Smooth muscle cell (in vitro differentiated cells): ENCODE measurements at regions not wholly inside any gene's neighbourhood (a gene's known extent, or its start where the extent isn't known, plus 50 kb on each side); places are given as distances from the start of the nearest gene placed in this dataset.

Source experiments
- DNase-seq: peaks from one replicate; lab custom pipeline; 2025; ENCODE audit not compliant: unreplicated experiment; lab: John Stamatoyannopoulos, UW
- H2AFZ ChIP-seq: fragments of 200-600 bp; sonication (generic); 2 replicates; pipeline ENCODE4 v1.6.0; 2016; ENCODE audit warnings: antibody characterized with exemption, low read depth, mild to moderate bottlenecking
- H3F3A ChIP-seq: fragments of 200-600 bp; sonication (generic); 2 replicates; pipeline ENCODE4 v1.6.0; 2017; ENCODE audit warnings: antibody characterized with exemption, low read depth
- H3K27ac ChIP-seq: fragments of 200-600 bp; sonication (generic); 2 replicates; pipeline ENCODE4 v1.5.1; 2016; ENCODE audit warnings: low read depth, mild to moderate bottlenecking
- H3K27me3 ChIP-seq: fragments of 200-600 bp; sonication (generic); 2 replicates; pipeline ENCODE4 v1.6.1; 2016; ENCODE audit warnings: low read depth, mild to moderate bottlenecking
- H3K36me3 ChIP-seq: fragments of 200-600 bp; sonication (generic); 2 replicates; pipeline ENCODE4 v1.5.1; 2016; ENCODE audit warnings: low read depth
- H3K4me1 ChIP-seq: fragments of 200-600 bp; sonication (generic); 2 replicates; pipeline ENCODE4 v1.5.1; 2016; ENCODE audit warnings: low read depth
- H3K4me2 ChIP-seq: fragments of 200-600 bp; sonication (generic); 2 replicates; pipeline ENCODE4 v1.6.0; 2016; ENCODE audit warnings: mild to moderate bottlenecking
- H3K4me3 ChIP-seq: fragments of 200-600 bp; sonication (generic); 2 replicates; pipeline ENCODE4 v1.5.1; 2016; ENCODE audit warnings: mild to moderate bottlenecking
- H3K79me2 ChIP-seq: fragments of 200-600 bp; sonication (generic); 2 replicates; pipeline ENCODE4 v1.6.0; 2016; ENCODE audit warnings: low read depth, mild to moderate bottlenecking
- H3K9ac ChIP-seq: fragments of 200-600 bp; sonication (generic); 2 replicates; pipeline ENCODE4 v1.6.0; 2016; ENCODE audit warnings: low read depth
- H3K9me3 ChIP-seq: fragments of 200-600 bp; sonication (generic); replicated peaks from 2 replicates; pipeline ENCODE4 v1.5.1; 2016; ENCODE audit warnings: low read depth
- H4K20me1 ChIP-seq: fragments of 200-600 bp; sonication (generic); 2 replicates; pipeline ENCODE4 v1.6.0; 2016; ENCODE audit warnings: low read depth
- CTCF ChIP-seq: fragments of 200-600 bp; sonication (generic); IDR thresholded peaks from 2 replicates; pipeline ENCODE4 v1.5.1; 2017; ENCODE audit warnings: borderline replicate concordance, mild to moderate bottlenecking, antibody characterized with exemption; ENCODE audit not compliant: insufficient read depth, poor library complexity, severe bottlenecking
- WGBS: methylation state at CpG from one replicate; pipeline ENCODE4 v1.1.7; 2016; ENCODE audit warnings: low lambda C conversion rate; 5-methylcytosine and 5-hydroxymethylcytosine counted together

GRCh38 chr13:83340170-83340569 lies 542.1 kb downstream of the SLITRK1 start:
- no peak overlapping the region for H3K4me3 ChIP-seq
- no peak overlapping the region for H3K4me2 ChIP-seq
- H2AFZ ChIP-seq = no peak overlapping the region
- DNase-seq = no peak
- H3K36me3 ChIP-seq = no peaks in the 10 kb centered on the region
- H3K9me3 ChIP-seq = no peaks in the 10 kb centered on the region
- H3F3A ChIP-seq = no peaks in the 10 kb centered on the region
- no peaks in the 10 kb centered on the region for H3K79me2 ChIP-seq
- no peak overlapping the region for H3K9ac ChIP-seq
- no peaks in the 10 kb centered on the region for H4K20me1 ChIP-seq
- 86% methylated on average over 2 of the region's 2 CpGs for WGBS
- H3K27me3 ChIP-seq = no peaks in the 10 kb centered on the region
- H3K4me1 ChIP-seq = no peaks in the 10 kb centered on the region
- TF ChIP-seq CTCF = no peak
- H3K27ac ChIP-seq = no peak overlapping the region

DNA sequence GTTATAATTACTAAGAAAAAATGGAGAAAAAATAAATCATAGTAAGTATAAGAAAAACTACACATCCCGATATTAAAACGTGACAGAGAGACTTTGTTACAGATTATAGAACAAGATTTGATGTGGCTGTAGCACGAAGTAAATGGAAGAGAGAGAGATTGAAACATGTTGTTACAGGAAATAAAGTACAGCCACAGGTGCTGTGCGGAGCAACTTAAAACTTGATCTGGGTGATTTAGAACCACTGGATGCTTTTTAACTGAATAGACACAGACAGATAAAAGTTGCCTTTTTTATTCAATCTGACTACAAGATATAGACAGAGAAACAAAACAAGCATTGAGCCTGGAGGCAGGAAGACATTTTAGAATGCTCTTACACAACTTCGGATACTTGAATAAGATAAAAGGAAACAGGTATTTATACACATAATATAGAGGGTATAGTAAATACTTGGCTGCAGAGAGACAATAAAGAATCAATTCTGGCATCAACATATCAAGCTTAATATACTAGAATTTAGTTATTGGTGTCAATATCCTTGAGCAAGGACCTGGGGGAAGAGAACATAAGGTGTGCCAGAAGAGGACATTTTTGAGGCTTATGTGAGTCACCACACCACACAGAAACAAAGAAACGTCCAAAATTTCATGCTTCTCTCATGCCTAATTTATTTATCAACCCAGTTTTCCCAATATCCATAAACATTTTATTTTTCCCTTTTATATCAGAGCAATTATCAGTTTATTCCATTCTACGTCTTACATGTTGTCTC lies 548.5 kb downstream of the SLITRK1 start:
- H3K79me2 ChIP-seq = no peaks in the 10 kb centered on the region
- no peaks in the 10 kb centered on the region for H4K20me1 ChIP-seq
- 75% methylated on average over 7 of the region's 7 CpGs for WGBS
- no peak for DNase-seq
- no peak overlapping the region for H3K4me2 ChIP-seq
- no peaks in the 10 kb centered on the region for H3F3A ChIP-seq
- no peak overlapping the region for H3K4me3 ChIP-seq
- no peaks in the 10 kb centered on the region for H3K27me3 ChIP-seq
- no peak for TF ChIP-seq CTCF
- H3K4me1 ChIP-seq = no peaks in the 10 kb centered on the region
- no peaks in the 10 kb centered on the region for H3K9me3 ChIP-seq
- no peak overlapping the region for H3K9ac ChIP-seq
- no peak overlapping the region for H2AFZ ChIP-seq
- no peaks in the 10 kb centered on the region for H3K36me3 ChIP-seq
- peak overlapping the region; percentile 39 for H3K27ac ChIP-seq

DNA sequence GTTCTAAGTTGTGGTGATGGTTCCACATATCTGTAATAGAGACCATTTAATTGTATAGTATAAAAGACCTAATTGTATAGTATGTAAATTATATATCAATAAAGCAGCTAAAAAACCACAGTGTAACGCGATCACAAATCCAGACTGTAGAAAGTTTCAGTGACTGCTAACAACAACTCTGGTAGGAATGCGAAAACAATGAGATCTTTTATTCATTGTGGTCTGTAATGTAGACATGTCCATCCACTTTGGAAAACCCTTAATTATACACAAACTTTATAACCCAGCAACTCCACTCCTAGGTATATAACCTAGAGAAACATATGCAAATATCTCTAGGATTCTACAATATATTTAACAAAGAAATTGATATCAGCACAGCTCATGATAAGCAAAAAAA lies 549.5 kb downstream of the SLITRK1 start:
- H3K27me3 ChIP-seq = no peaks in the 10 kb centered on the region
- DNase-seq = no peak
- no peaks in the 10 kb centered on the region for H3K9me3 ChIP-seq
- no peaks in the 10 kb centered on the region for H3K36me3 ChIP-seq
- no peaks in the 10 kb centered on the region for H3K4me1 ChIP-seq
- no peak overlapping the region for H2AFZ ChIP-seq
- H3K4me2 ChIP-seq = no peak overlapping the region
- H3K4me3 ChIP-seq = no peak overlapping the region
- H3K27ac ChIP-seq = no peak overlapping the region
- H4K20me1 ChIP-seq = no peaks in the 10 kb centered on the region
- no peak for TF ChIP-seq CTCF
- H3K9ac ChIP-seq = no peak overlapping the region
- no peaks in the 10 kb centered on the region for H3K79me2 ChIP-seq
- 84% methylated on average over 3 of the region's 3 CpGs for WGBS
- H3F3A ChIP-seq = no peaks in the 10 kb centered on the region

GRCh38 chr13:83327091-83327490 lies 555.2 kb downstream of the SLITRK1 start:
- Histone ChIP-seq H3K27ac (peak overlapping the region; percentile 78), H3K4me2 (no peak overlapping the region), H2AFZ (no peak overlapping the region), H3K9me3 (no peaks in the 10 kb centered on the region), H3K4me3 (no peak overlapping the region), H3K36me3 (no peaks in the 10 kb centered on the region), H3K9ac (no peak overlapping the region), H3K4me1 (no peaks in the 10 kb centered on the region), H3K79me2 (no peaks in the 10 kb centered on the region), H3K27me3 (no peaks in the 10 kb centered on the region), H3F3A (no peaks in the 10 kb centered on the region), H4K20me1 (no peaks in the 10 kb centered on the region)
- 75% methylated on average over 5 of the region's 5 CpGs for WGBS
- no peak for TF ChIP-seq CTCF
- no peak for DNase-seq
